GM18951 (cell line): ENCODE measurements at regions not wholly inside any gene's neighbourhood (a gene's known extent, or its start where the extent isn't known, plus 50 kb on each side); places are given as distances from the start of the nearest gene placed in this dataset.

ENCODE experiments used
- POLR2A ChIP-seq: IDR thresholded peaks from 4 replicates; pipeline ENCODE4 v1.6.1; 2011; ENCODE audit warnings: mild to moderate bottlenecking; ENCODE audit not compliant: insufficient read length, insufficient read depth; ENCODE audit errors: extremely low read depth
- in situ Hi-C: fragments of 300-500 bp; cut with MboI; formaldehyde crosslinking; loops from one replicate; pipeline ENCODE4 v1.12.0; 2022; ENCODE audit warnings: low sequenced_read_pairs, mixed read lengths, inconsistent platforms; ENCODE audit not compliant: unreplicated experiment

- in situ Hi-C loops: no loop called here
These were observed 63.0 kb downstream of the INSIG1 start for GRCh38 chr7:155360495-155361345.

GRCh38 chr7:155361346-155361680 is 63.6 kb downstream of the INSIG1 start:
- in situ Hi-C loops: no loop called here
- no peak for TF ChIP-seq POLR2A

More at GRCh38 chr7:155360495-155361345, 63.0 kb downstream of the INSIG1 start:
- no peak for TF ChIP-seq POLR2A

- in situ Hi-C loops: no loop called here
- no peak for TF ChIP-seq POLR2A
These were observed 64.3 kb downstream of the INSIG1 start for GRCh38 chr7:155361947-155362346.

- no peak for TF ChIP-seq POLR2A
- in situ Hi-C loops: no loop called here
These were observed 64.9 kb downstream of the INSIG1 start for GRCh38 chr7:155362380-155363145.

DNA sequence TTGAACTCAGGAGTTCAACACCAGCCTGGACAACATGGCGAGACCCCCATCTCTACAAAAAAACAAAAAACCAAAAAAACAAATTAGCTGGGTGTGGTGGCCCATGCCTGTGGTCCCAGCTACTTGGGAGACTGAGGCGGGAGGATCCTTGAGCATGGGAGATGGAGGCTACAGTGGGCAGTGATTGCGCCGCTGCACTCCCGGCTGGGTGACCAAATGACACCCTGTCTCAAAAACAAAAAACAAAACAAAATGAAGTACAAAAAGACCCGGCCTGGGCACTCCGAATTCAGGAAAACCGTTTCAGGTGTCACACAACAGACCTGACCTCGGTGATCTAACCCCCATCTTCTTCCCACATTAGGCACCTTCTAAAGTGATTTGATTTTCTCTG is 65.5 kb downstream of the INSIG1 start:
- in situ Hi-C loops: no loop called here
- TF ChIP-seq POLR2A: no peak

- no peak for TF ChIP-seq POLR2A
- in situ Hi-C loops: no loop called here
These were observed 66.3 kb downstream of the INSIG1 start for GRCh38 chr7:155363852-155364600.

GRCh38 chr7:155365146-155365874 is 67.6 kb downstream of the INSIG1 start:
- no peak for TF ChIP-seq POLR2A
- in situ Hi-C loops: no loop called here

DNA sequence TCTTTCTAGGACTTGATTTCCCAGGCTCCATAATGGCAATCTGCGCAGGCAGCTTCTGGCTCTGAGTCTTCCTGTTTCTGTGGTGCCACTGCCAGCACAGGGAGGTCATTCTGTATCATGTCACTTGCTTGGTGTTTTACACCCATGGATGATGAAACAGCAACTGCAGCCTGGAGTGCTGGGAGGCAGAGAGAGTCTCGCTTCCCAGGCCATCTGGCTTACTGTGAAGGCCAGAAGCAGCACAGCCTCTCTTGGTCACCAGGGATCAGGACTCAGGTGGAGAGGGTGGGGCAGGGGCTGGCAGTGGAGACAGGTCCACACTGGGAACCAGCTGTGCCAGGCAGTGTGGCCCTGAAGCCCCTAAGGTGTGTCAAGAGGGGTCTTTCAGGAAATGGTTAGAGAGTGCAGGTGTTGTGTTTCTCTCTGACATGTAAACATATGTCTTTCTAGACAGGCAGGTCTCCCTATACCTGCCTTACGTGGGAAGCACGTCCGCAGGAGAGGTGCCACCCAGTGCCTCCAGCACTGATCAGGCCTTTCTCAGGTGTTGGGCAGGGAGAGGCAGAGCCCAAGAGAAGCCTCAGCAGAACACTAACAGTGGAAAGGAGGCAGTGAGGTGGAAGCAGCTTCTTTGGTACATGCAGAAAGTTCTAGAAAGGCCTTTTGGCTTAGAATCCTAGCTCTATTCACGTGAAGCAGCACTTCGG is 71.4 kb downstream of the INSIG1 start:
- in situ Hi-C loops: no loop called here

DNA sequence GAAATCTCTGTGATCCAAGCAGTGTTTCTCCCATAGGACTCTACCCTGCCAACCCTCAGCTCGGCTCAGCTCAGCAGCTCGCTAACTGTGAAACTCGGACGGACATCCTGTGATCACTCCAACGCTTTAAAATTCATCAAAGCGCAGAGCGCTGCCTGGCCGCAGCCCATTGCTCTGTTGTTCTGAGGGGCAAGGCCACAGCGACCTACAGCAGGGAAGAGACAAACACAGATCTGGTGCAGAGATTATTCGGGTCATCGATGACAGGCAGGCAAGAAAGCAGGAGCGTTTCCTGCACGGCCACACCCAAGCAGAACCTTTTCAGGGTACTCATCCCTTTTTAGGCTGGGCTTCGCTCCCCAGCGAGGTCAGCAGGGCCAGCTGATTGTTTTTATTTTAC is 72.1 kb downstream of the INSIG1 start:
- no peak for TF ChIP-seq POLR2A
- in situ Hi-C loops: no loop called here

More for the DNA sequence above, 71.4 kb downstream of the INSIG1 start:
- no peak for TF ChIP-seq POLR2A

GRCh38 chr7:155371331-155371883 is 73.7 kb downstream of the INSIG1 start:
- in situ Hi-C loops: no loop called here
- TF ChIP-seq POLR2A: no peak

GRCh38 chr7:155371884-155372781 is 74.5 kb downstream of the INSIG1 start:
- TF ChIP-seq POLR2A: no peak
- in situ Hi-C loops: no loop called here
